ENCODE measurements at regions not wholly inside any gene's neighbourhood (a gene's known extent, or its start where the extent isn't known, plus 50 kb on each side); places are given as distances from the start of the nearest gene placed in this dataset.

GRCh38 chr9:86545090-86545489, 190.9 kb upstream of the TUT7 start:
- Histone ChIP-seq H3K4me1 (ENCODE audit: control insufficient read depth in 1 of 2, insufficient read depth in 2 of 2, low read depth in 1 of 2, low read length in 1 of 2) (peaks cover 0 to 29% of the 10 kb centered on the region in 2 experiments; a peak in 3 of 4 replicates), H3K27me3 (ENCODE audit: insufficient read depth) (no peaks in the 10 kb centered on the region), H3F3A (replicated peaks; ENCODE audit: insufficient read depth) (peaks cover 14% of the 10 kb centered on the region), H2AFZ (ENCODE audit: low read depth) (no peak overlapping the region), H3K36me3 (replicated peaks in 1 of 2; ENCODE audit: control insufficient read depth in 1 of 2, insufficient read depth in 2 of 2, low read length in 1 of 2) (no peaks in the 10 kb centered on the region), H3K4me3 (ENCODE audit: low read depth in 2 of 2, low read length in 1 of 2) (no peak overlapping the region), H3K79me2 (ENCODE audit: insufficient read depth) (no peaks in the 10 kb centered on the region), H3K4me2 (no peak overlapping the region), H3K9ac (no peak overlapping the region), H3K27ac (ENCODE audit: low read depth in 2 of 2, low read length in 1 of 2) (no peak overlapping the region), H4K20me1 (ENCODE audit: insufficient read depth) (no peaks in the 10 kb centered on the region), H3K9me3 (no peaks in the 10 kb centered on the region), H3K9me2 (no peaks in the 10 kb centered on the region)
- no peak for DNase-seq
- WGBS (ENCODE audit: low lambda C conversion rate) = 55% methylated on average over 2 of the region's 2 CpGs
- ChIA-PET CTCF (no interaction called here), POLR2A (no interaction called here)
- TF ChIP-seq PBX3 (IDR thresholded peaks at IDR 0.05) = no peak
- no peak for TF ChIP-seq SMC3 (IDR thresholded peaks at IDR 0.05; ENCODE audit: low read depth, low read length)
- TF ChIP-seq FOXJ3 (CRISPR knock-in tag; IDR thresholded peaks at IDR 0.05) = no peak
- TF ChIP-seq YY1 (IDR thresholded peaks at IDR 0.05; ENCODE audit: low read depth) = no peak
- TF ChIP-seq CHD2 (IDR thresholded peaks at IDR 0.05; ENCODE audit: low read length, partially characterized antibody) = no peak
- TF ChIP-seq FOXM1 (IDR thresholded peaks at IDR 0.05; ENCODE audit: low read depth) = no peak
- TF ChIP-seq RFX5 (IDR thresholded peaks at IDR 0.05; ENCODE audit: low read length) = no peak

GRCh38 chr9:86541014-86541570, 186.9 kb upstream of the TUT7 start:
- CTCF ChIA-PET = no interaction called here
- POLR2A ChIA-PET = no interaction called here

GRCh38 chr9:86535406-86535915, 181.3 kb upstream of the TUT7 start:
- Histone ChIP-seq H3K36me3 (replicated peaks in 1 of 2; ENCODE audit: control insufficient read depth in 1 of 2, insufficient read depth in 2 of 2, low read length in 1 of 2) (no peaks in the 10 kb centered on the region), H3K4me1 (ENCODE audit: control insufficient read depth in 1 of 2, insufficient read depth in 2 of 2, low read depth in 1 of 2, low read length in 1 of 2) (peaks cover 6 to 11% of the 10 kb centered on the region in 2 experiments; a peak in 3 of 4 replicates), H3K9me2 (no peaks in the 10 kb centered on the region), H2AFZ (ENCODE audit: low read depth) (no peak overlapping the region), H3K4me2 (no peak overlapping the region), H3K9me3 (no peaks in the 10 kb centered on the region), H4K20me1 (ENCODE audit: insufficient read depth) (no peaks in the 10 kb centered on the region), H3K27me3 (ENCODE audit: insufficient read depth) (no peaks in the 10 kb centered on the region), H3K27ac (ENCODE audit: low read depth in 2 of 2, low read length in 1 of 2) (no peak overlapping the region), H3K9ac (no peak overlapping the region), H3K4me3 (ENCODE audit: low read depth in 2 of 2, low read length in 1 of 2) (no peak overlapping the region), H3F3A (replicated peaks; ENCODE audit: insufficient read depth) (no peaks in the 10 kb centered on the region), H3K79me2 (ENCODE audit: insufficient read depth) (no peaks in the 10 kb centered on the region)
- ChIA-PET CTCF (no interaction called here), POLR2A (no interaction called here)
- 73% methylated on average over 5 of the region's 5 CpGs for WGBS (ENCODE audit: low lambda C conversion rate)
- DNase-seq = no peak
- no peak for TF ChIP-seq EZH2phosphoT487 (IDR thresholded peaks at IDR 0.05; ENCODE audit: borderline replicate concordance, low read depth)
- no peak for TF ChIP-seq RXRA (IDR thresholded peaks at IDR 0.05; ENCODE audit: borderline replicate concordance, low read depth)
- no peak for TF ChIP-seq ELF1 (IDR thresholded peaks at IDR 0.05)
- no peak for TF ChIP-seq NFIC (IDR thresholded peaks at IDR 0.05; ENCODE audit: borderline replicate concordance)
- no peak for TF ChIP-seq IRF3 (IDR thresholded peaks at IDR 0.05; ENCODE audit: low read depth, low read length)
- TF ChIP-seq JUND (IDR thresholded peaks at IDR 0.05) = no peak
- no peak for TF ChIP-seq RFX5 (IDR thresholded peaks at IDR 0.05; ENCODE audit: low read length)
- TF ChIP-seq FOXM1 (IDR thresholded peaks at IDR 0.05; ENCODE audit: low read depth) = no peak
- TF ChIP-seq NRF1 (IDR thresholded peaks at IDR 0.05; ENCODE audit: low read depth, low read length) = no peak
- no peak for TF ChIP-seq TEAD4 (IDR thresholded peaks at IDR 0.05; ENCODE audit: borderline replicate concordance, insufficient read depth)
- no peak for TF ChIP-seq ZBTB33 (IDR thresholded peaks at IDR 0.05; ENCODE audit: borderline replicate concordance, low read depth)
- TF ChIP-seq USF1 (IDR thresholded peaks at IDR 0.05; ENCODE audit: borderline replicate concordance, low read depth) = no peak

More at GRCh38 chr9:86541014-86541570, 186.9 kb upstream of the TUT7 start:
- Histone ChIP-seq H3K4me2 (no peak overlapping the region), H3F3A (replicated peaks; ENCODE audit: insufficient read depth) (no peaks in the 10 kb centered on the region), H3K27ac (ENCODE audit: low read depth in 2 of 2, low read length in 1 of 2) (no peak overlapping the region), H3K36me3 (replicated peaks in 1 of 2; ENCODE audit: control insufficient read depth in 1 of 2, insufficient read depth in 2 of 2, low read length in 1 of 2) (no peaks in the 10 kb centered on the region), H3K9ac (no peak overlapping the region), H3K27me3 (ENCODE audit: insufficient read depth) (no peaks in the 10 kb centered on the region), H2AFZ (ENCODE audit: low read depth) (no peak overlapping the region), H3K4me3 (ENCODE audit: low read depth in 2 of 2, low read length in 1 of 2) (no peak overlapping the region), H3K4me1 (ENCODE audit: control insufficient read depth in 1 of 2, insufficient read depth in 2 of 2, low read depth in 1 of 2, low read length in 1 of 2) (peaks cover 0 to 14% of the 10 kb centered on the region in 2 experiments; a peak in 1 of 4 replicates), H4K20me1 (ENCODE audit: insufficient read depth) (no peaks in the 10 kb centered on the region), H3K9me2 (no peaks in the 10 kb centered on the region), H3K9me3 (no peaks in the 10 kb centered on the region), H3K79me2 (ENCODE audit: insufficient read depth) (no peaks in the 10 kb centered on the region)
- 67% methylated on average over 2 of the region's 2 CpGs for WGBS (ENCODE audit: low lambda C conversion rate)
- no peak for TF ChIP-seq MAX (IDR thresholded peaks at IDR 0.05; ENCODE audit: low read depth)
- DNase-seq = no peak

All from SK-N-SH (cell line).